GM06990 (cell line): ENCODE measurements at regions not wholly inside any gene's neighbourhood (a gene's known extent, or its start where the extent isn't known, plus 50 kb on each side); places are given as distances from the start of the nearest gene placed in this dataset.

ENCODE experiments used
- DNase-seq: peaks from one replicate; pipeline ENCODE4 v3.0.0-alpha.2; 2011; ENCODE audit not compliant: insufficient read length; ENCODE audit errors: extremely low read depth
- H3K27me3 ChIP-seq: replicated peaks from 2 replicates; pipeline ENCODE4 v1.6.0; 2011; ENCODE audit warnings: low read length; ENCODE audit not compliant: control insufficient read depth, insufficient read depth
- H3K36me3 ChIP-seq: 2 replicates; pipeline ENCODE4 v1.5.1; 2011; ENCODE audit warnings: low read length; ENCODE audit not compliant: control insufficient read depth, insufficient read depth
- H3K4me3 ChIP-seq: replicated peaks from 2 replicates; pipeline ENCODE4 v1.5.1; 2011; ENCODE audit warnings: low read depth, mild to moderate bottlenecking, control low read depth, low read length
- TF ChIP-seq, protein P1 (sequence below): IDR thresholded peaks from 2 replicates; pipeline ENCODE4 v1.5.1; 2011; ENCODE audit warnings: low read length, control low read depth, mild to moderate bottlenecking, inconsistent platforms; ENCODE audit not compliant: insufficient read depth, poor library complexity, severe bottlenecking

DNA sequence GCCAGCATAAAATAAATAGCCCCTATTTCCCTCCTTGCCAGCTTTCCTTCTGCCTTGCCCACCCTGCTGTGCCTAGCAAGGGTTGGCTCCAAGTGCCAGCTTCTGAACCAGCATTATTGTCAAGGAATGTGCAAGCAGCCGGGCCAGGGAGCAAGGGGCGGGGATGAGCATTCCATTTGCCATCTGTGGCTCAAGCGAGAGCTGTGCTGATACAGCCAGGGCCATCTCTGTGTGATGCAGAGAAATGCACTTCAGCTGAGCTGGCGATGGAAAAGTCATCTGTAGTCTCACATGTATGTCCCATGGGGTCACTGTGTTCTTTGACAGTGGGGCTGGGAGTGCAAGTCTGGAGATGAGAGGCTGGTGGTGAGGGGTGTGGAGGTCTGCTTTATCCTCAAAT, 137.3 kb downstream of the SUDS3 start:
- Histone ChIP-seq H3K36me3 (no peaks in the 10 kb centered on the region), H3K4me3 (no peak overlapping the region), H3K27me3 (no peaks in the 10 kb centered on the region)
- no peak for DNase-seq
- TF ChIP-seq, protein P1, sequence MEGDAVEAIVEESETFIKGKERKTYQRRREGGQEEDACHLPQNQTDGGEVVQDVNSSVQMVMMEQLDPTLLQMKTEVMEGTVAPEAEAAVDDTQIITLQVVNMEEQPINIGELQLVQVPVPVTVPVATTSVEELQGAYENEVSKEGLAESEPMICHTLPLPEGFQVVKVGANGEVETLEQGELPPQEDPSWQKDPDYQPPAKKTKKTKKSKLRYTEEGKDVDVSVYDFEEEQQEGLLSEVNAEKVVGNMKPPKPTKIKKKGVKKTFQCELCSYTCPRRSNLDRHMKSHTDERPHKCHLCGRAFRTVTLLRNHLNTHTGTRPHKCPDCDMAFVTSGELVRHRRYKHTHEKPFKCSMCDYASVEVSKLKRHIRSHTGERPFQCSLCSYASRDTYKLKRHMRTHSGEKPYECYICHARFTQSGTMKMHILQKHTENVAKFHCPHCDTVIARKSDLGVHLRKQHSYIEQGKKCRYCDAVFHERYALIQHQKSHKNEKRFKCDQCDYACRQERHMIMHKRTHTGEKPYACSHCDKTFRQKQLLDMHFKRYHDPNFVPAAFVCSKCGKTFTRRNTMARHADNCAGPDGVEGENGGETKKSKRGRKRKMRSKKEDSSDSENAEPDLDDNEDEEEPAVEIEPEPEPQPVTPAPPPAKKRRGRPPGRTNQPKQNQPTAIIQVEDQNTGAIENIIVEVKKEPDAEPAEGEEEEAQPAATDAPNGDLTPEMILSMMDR: no peak

DNA sequence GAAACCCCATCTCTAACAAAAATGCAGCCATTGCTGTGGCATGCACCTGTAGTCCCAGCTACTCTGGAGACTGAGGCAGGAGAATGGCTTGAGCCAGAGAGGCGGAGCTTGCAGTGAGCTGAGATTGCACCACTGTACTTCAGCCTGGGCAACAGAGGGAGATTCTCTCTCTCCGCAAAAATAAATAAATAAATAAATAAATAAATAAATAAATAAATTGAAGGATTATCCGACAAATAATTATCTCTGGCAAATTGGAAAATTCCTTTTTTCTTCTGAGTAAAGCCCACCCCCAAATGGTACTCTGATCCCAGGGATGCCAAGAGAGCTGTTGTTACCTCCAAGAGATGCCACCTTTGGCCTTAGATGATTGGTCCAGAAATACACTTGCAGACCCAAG, 137.9 kb downstream of the SUDS3 start:
- no peaks in the 10 kb centered on the region for H3K27me3 ChIP-seq
- no peaks in the 10 kb centered on the region for H3K36me3 ChIP-seq
- no peak overlapping the region for H3K4me3 ChIP-seq
- TF ChIP-seq, protein P1: no peak
- no peak for DNase-seq

DNA sequence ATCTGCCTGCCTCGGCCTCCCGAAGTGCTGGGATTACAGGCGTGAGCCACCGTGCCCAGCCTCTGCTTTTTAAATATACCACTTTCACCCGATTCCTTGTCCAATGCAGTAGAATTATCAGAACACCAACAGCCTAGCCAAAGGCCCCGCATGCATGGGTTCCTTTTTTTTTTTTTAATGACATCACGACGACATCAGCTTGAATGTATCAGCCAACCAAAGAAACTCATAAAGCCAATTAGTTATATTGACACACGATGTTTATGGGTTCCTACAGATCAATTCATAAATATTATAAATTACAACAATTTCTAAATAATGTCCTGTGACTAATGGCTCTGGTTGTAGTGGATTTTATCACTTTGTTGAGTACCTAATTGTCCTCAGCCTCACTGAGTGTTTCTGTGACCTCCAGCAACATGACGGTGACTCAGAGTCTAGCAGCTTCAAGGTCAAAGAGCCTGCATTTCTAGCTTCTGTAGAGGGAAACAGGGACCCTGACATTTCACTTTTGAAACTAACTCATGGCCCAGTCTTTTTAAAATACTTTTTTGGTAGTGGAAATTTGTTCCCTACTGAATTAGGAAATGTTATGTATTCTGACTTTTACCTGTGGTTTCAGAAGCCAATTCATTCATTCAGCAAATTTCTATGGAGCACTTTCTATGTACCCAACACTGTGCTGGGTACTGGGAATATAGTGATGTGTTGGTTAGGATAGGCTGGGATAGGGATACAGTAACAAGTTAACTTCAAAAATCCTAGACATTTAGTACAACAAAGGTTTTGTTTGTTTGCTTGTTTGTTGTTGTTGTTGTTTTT, 144.1 kb downstream of the SUDS3 start:
- TF ChIP-seq, protein P1: no peak
- H3K4me3 ChIP-seq: no peak overlapping the region
- no peaks in the 10 kb centered on the region for H3K27me3 ChIP-seq
- no peak for DNase-seq
- H3K36me3 ChIP-seq: no peaks in the 10 kb centered on the region

DNA sequence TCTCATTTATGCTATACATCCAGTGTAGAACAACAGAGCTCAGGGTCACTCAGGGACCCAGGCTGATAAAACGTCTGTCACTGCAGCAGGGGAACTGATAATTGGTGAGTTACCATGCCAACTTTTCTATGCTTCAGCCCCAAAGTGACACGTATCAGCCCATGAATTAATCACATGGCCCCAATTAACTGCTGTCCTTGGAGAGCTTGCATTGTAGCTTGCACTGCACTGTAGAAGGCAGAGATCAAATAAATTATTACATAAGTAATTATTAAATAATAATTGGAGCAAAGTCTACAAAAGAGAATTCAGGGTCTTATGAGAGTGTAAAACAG, 144.6 kb downstream of the SUDS3 start:
- no peak for DNase-seq
- Histone ChIP-seq H3K4me3 (no peak overlapping the region), H3K27me3 (no peaks in the 10 kb centered on the region), H3K36me3 (no peaks in the 10 kb centered on the region)
- TF ChIP-seq, protein P1: no peak

DNA sequence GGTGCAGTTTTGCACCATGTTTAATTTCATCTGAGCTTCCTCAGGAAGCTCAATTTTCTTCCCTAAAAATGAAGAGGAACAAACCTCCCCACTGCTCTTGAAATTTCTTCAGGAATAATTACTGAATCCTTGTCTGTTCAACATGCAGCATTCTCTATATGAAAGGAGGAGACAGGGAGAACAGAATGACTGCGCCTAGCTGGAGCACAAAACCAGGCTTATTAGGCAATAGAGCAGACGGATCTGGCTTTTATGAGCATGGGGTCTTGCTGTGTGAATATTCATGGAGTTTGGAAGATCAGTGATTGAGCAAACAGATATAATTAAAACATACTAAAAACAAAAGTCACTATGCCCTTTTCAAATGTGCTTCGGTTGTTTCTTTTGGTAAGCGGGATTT, 148.1 kb downstream of the SUDS3 start:
- TF ChIP-seq, protein P1: no peak
- Histone ChIP-seq H3K4me3 (no peak overlapping the region), H3K27me3 (no peaks in the 10 kb centered on the region), H3K36me3 (no peaks in the 10 kb centered on the region)
- no peak for DNase-seq

DNA sequence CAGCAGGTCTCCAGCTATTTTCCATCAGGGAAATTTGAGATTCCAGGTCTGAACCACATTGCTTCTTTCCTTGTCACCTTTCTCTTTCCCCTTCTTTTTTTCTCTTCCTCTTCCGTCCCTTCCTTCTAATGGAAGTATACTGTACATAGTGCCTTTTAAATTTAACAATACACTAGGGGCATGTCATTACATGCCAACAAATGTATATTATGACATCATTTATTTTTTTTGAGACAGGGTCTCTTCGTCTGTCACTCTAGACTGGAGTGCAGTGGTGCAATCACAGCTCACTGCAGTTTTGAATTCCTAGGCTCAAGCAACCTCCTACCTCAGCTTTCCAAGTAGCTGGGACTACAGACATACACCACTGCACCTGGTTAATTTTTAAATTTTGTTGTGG, 148.9 kb downstream of the SUDS3 start:
- TF ChIP-seq, protein P1: no peak
- no peak overlapping the region for H3K4me3 ChIP-seq
- no peak for DNase-seq
- H3K27me3 ChIP-seq: no peaks in the 10 kb centered on the region
- no peaks in the 10 kb centered on the region for H3K36me3 ChIP-seq
